Loucy (cell line): ENCODE measurements at regions not wholly inside any gene's neighbourhood (a gene's known extent, or its start where the extent isn't known, plus 50 kb on each side); places are given as distances from the start of the nearest gene placed in this dataset.

Experiments
- H2AFZ ChIP-seq: fragments of 200-600 bp; sonication (generic); 2 replicates; pipeline ENCODE4 v1.6.0; 2016; ENCODE audit warnings: antibody characterized with exemption, mild to moderate bottlenecking, low read length, moderate library complexity
- H3F3A ChIP-seq: fragments of 200-600 bp; 2 replicates; pipeline ENCODE4 v1.6.0; 2016; ENCODE audit warnings: antibody characterized with exemption, low read depth, mild to moderate bottlenecking
- H3K27me3 ChIP-seq: fragments of 200-600 bp; sonication (generic); 2 replicates; pipeline ENCODE4 v1.6.1; 2014; ENCODE audit warnings: low read length, mild to moderate bottlenecking; ENCODE audit not compliant: insufficient read depth, poor library complexity, severe bottlenecking
- H3K36me3 ChIP-seq: fragments of 200-600 bp; sonication (generic); 2 replicates; pipeline ENCODE4 v1.6.1; 2016; ENCODE audit warnings: low read length; ENCODE audit not compliant: insufficient read depth
- H3K4me1 ChIP-seq: fragments of 200-600 bp; sonication (generic); 2 replicates; pipeline ENCODE4 v1.5.1; 2014; ENCODE audit warnings: low read length, mild to moderate bottlenecking; ENCODE audit not compliant: insufficient read depth, poor library complexity, severe bottlenecking
- H3K4me2 ChIP-seq: fragments of 200-600 bp; sonication (generic); 2 replicates; pipeline ENCODE4 v1.6.0; 2014; ENCODE audit warnings: antibody characterized with exemption, low read length, low read depth, mild to moderate bottlenecking; ENCODE audit not compliant: poor library complexity, severe bottlenecking
- H3K4me3 ChIP-seq: fragments of 200-600 bp; sonication (generic); 2 replicates; pipeline ENCODE4 v1.5.1; 2014; ENCODE audit warnings: low read length, mild to moderate bottlenecking, mixed read lengths; ENCODE audit not compliant: poor library complexity, severe bottlenecking
- H3K79me2 ChIP-seq: fragments of 200-600 bp; sonication (generic); 2 replicates; pipeline ENCODE4 v1.6.1; 2014; ENCODE audit warnings: low read length; ENCODE audit not compliant: insufficient read depth
- H3K9ac ChIP-seq: fragments of 200-600 bp; sonication (generic); 2 replicates; pipeline ENCODE4 v1.6.0; 2014; ENCODE audit warnings: mild to moderate bottlenecking, low read depth, low read length, moderate library complexity; ENCODE audit not compliant: poor library complexity, severe bottlenecking
- H3K9me2 ChIP-seq: fragments of 200-600 bp; sonication (generic); replicated peaks from 2 replicates; pipeline ENCODE4 v1.6.1; 2016; ENCODE audit warnings: low read depth, low read length, mixed read lengths
- H3K9me3 ChIP-seq: fragments of 200-600 bp; sonication (generic); 2 replicates; pipeline ENCODE4 v1.6.1; 2014; ENCODE audit warnings: mild to moderate bottlenecking, antibody characterized with exemption, low read length, low read depth; ENCODE audit not compliant: insufficient read depth
- H4K20me1 ChIP-seq: fragments of 200-600 bp; sonication (generic); 2 replicates; pipeline ENCODE4 v1.6.0; 2014; ENCODE audit warnings: antibody characterized with exemption, low read length, mild to moderate bottlenecking; ENCODE audit not compliant: insufficient read depth, poor library complexity, severe bottlenecking
- EZH2phosphoT487 ChIP-seq: fragments of 200-600 bp; IDR thresholded peaks from 2 replicates; pipeline ENCODE4 v1.6.1; 2018; ENCODE audit warnings: antibody characterized with exemption, mild to moderate bottlenecking, moderate library complexity, borderline replicate concordance
- TF ChIP-seq, protein P1 (sequence below): fragments of 200-600 bp; sonication (generic); conservative IDR thresholded peaks from 2 replicates; pipeline ENCODE4 v1.5.1; 2014; ENCODE audit warnings: mild to moderate bottlenecking, antibody characterized with exemption, low read length

DNA sequence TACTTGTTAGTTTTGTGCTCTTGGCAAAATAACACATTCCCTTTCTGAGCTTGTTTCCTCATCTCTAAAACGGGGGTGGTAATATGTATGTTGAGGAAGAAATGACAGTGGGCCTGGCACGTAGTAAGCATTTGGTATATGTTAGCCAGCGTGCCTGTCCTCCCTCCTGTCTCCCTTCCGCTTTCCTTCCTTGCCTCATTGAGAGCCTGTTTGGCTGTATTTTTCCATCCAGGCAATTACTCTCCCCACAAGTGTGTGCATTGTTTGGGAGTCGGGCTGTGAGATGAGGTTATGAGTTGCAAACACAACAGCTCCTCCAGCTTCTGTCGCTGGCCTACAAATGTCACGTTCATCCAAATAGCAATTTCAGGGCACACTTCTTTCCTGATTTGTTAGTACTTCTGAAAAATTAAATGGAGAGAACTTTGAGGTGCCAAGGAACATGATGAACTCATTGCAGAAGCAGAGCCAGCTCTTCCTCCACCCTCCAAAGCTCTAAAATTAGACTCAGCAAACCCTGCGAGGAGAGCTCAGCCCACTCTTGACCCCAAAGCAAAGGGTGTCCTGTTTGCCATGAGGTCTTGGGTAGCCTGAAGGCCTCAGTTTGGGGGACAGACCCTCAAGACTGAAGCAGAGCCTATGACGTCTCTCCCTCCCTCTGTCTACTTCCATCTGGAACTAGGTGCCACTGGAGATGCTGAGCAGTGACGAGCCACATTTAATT lies 50.7 kb upstream of the TOX2 start:
- Histone ChIP-seq H3K4me1 (peaks cover 6% of the 10 kb centered on the region), H2AFZ (no peak overlapping the region; the same call in 1 of the 2 replicates), H3K9me3 (no peaks in the 10 kb centered on the region), H3F3A (no peaks in the 10 kb centered on the region), H3K4me3 (no peak overlapping the region), H3K9ac (no peak overlapping the region), H3K4me2 (no peak overlapping the region), H3K36me3 (no peaks in the 10 kb centered on the region), H3K79me2 (no peaks in the 10 kb centered on the region), H3K27me3 (no peaks in the 10 kb centered on the region), H3K9me2 (no peaks in the 10 kb centered on the region), H4K20me1 (no peaks in the 10 kb centered on the region)
- TF ChIP-seq EZH2phosphoT487 = no peak
- TF ChIP-seq, protein P1, sequence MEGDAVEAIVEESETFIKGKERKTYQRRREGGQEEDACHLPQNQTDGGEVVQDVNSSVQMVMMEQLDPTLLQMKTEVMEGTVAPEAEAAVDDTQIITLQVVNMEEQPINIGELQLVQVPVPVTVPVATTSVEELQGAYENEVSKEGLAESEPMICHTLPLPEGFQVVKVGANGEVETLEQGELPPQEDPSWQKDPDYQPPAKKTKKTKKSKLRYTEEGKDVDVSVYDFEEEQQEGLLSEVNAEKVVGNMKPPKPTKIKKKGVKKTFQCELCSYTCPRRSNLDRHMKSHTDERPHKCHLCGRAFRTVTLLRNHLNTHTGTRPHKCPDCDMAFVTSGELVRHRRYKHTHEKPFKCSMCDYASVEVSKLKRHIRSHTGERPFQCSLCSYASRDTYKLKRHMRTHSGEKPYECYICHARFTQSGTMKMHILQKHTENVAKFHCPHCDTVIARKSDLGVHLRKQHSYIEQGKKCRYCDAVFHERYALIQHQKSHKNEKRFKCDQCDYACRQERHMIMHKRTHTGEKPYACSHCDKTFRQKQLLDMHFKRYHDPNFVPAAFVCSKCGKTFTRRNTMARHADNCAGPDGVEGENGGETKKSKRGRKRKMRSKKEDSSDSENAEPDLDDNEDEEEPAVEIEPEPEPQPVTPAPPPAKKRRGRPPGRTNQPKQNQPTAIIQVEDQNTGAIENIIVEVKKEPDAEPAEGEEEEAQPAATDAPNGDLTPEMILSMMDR = no peak

DNA sequence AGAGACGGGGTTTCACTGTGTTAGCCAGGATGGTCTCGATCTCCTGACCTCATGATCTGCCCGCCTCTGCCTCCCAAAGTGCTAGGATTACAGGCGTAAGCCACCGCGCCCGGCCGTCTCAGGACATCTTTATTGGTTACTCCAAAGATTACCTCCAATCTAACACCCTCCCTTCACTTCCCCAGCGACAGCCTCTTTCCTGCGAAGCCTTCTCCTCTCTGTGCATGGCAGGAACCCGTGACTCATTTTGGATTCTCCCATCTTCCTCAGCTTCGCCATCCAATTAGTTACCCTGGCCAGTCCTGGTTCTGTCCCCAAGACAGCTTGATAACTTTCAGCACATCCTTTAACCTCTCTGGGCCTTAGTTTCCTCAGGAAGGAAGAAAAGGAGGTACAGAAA lies 51.3 kb upstream of the TOX2 start:
- Histone ChIP-seq H3K36me3 (no peaks in the 10 kb centered on the region), H2AFZ (no peak overlapping the region; the same call in 1 of the 2 replicates), H3K9me3 (no peaks in the 10 kb centered on the region), H3K4me3 (no peak overlapping the region), H4K20me1 (no peaks in the 10 kb centered on the region), H3K4me2 (no peak overlapping the region), H3F3A (no peaks in the 10 kb centered on the region), H3K4me1 (no peaks in the 10 kb centered on the region), H3K79me2 (no peaks in the 10 kb centered on the region), H3K9me2 (no peaks in the 10 kb centered on the region), H3K27me3 (no peaks in the 10 kb centered on the region), H3K9ac (no peak overlapping the region)
- no peak for TF ChIP-seq EZH2phosphoT487
- TF ChIP-seq, protein P1 = no peak

DNA sequence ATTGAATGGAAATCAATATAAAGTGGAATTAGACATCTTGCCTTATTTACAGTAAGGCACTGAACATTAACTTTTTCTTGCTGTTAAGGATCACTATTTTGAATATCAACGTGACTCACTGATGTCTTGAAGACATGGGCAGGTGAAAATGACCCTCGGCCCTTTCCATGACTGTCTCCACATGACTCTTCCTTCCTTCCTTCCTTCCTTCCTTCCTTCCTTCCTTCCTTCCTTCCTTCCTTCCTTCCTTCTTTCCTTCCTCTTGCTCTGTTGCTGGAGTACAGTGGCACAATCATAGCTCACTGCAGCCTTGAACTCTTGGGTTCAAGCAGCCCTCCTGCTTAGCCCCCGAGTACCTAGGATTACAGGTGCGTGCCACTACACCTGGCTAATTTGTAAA lies 52.2 kb upstream of the TOX2 start:
- H3K36me3 ChIP-seq = no peaks in the 10 kb centered on the region
- H3K4me2 ChIP-seq = no peak overlapping the region
- no peak overlapping the region for H3K4me3 ChIP-seq
- H3K4me1 ChIP-seq = no peaks in the 10 kb centered on the region
- no peaks in the 10 kb centered on the region for H3F3A ChIP-seq
- TF ChIP-seq, protein P1 = no peak
- no peak for TF ChIP-seq EZH2phosphoT487
- H3K9me3 ChIP-seq = no peaks in the 10 kb centered on the region
- no peaks in the 10 kb centered on the region for H3K9me2 ChIP-seq
- H3K79me2 ChIP-seq = no peaks in the 10 kb centered on the region
- no peak overlapping the region for H3K9ac ChIP-seq
- H4K20me1 ChIP-seq = no peaks in the 10 kb centered on the region
- no peak overlapping the region for H2AFZ ChIP-seq
- H3K27me3 ChIP-seq = no peaks in the 10 kb centered on the region
